GM23248 (cell line): ENCODE measurements at regions not wholly inside any gene's neighbourhood (a gene's known extent, or its start where the extent isn't known, plus 50 kb on each side); places are given as distances from the start of the nearest gene placed in this dataset.

Experiments
- EZH2 ChIP-seq: fragments of 200-600 bp; sonication (generic); IDR thresholded peaks from 2 replicates; pipeline ENCODE4 v1.6.1; 2018; ENCODE audit warnings: antibody characterized with exemption, mild to moderate bottlenecking; ENCODE audit not compliant: insufficient read depth, poor library complexity, severe bottlenecking
- EZH2phosphoT487 ChIP-seq: fragments of 200-600 bp; sonication (generic); IDR thresholded peaks from 2 replicates; pipeline ENCODE4 v1.6.1; 2018; ENCODE audit warnings: antibody characterized with exemption, moderate library complexity, mild to moderate bottlenecking, low read depth; ENCODE audit not compliant: insufficient read depth

DNA sequence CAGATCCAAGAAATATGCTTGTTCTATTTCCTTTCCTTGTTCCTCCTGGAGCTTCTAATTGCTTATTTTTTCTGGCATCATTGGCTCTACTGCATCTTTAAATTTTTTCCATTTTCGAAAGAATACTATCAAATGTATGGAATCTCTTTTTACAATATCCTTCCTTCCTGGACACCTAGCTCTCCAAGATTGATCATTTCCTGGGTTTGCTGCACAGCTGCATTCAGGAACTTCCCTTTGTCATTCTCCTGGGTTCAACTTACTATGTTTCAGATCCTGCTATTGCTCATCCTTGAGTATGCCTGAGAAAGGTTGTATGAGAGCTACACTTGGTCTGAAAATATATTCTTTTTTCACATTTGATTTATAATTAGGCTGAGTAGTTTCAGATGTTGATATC is 73.7 kb upstream of the ERCC6L2 start:
- TF ChIP-seq EZH2 = no peak
- TF ChIP-seq EZH2phosphoT487 = no peak
